T-cell (primary cell): ENCODE measurements at regions not wholly inside any gene's neighbourhood (a gene's known extent, or its start where the extent isn't known, plus 50 kb on each side); places are given as distances from the start of the nearest gene placed in this dataset.

Experiments
- ATAC-seq, 4 experiments: fragments of 200-7000 bp in 3 of 4; fragments of 150-1000 bp in 1 of 4; cut with Tn5 transposase; replicated peaks in 1 of 4; 1 replicate in 3 of 4; 2 replicates in 1 of 4; pipeline ENCODE4 v1.10.0; 2021; ENCODE audit warnings: moderate library complexity in 3 of 4, mild to moderate bottlenecking in 2 of 4, moderate number of reproducible peaks in 1 of 4
- CTCF ChIA-PET, 2 donors: fragments of 300-600 bp; sonication (Branson Sonifier 250); formaldehyde crosslinking; loops; one replicate each; lab custom pipeline; 2022; ENCODE audit warnings: antibody characterized with exemption in 2 of 2; lab: Charles Lee
- POLR2A ChIA-PET, 2 donors: fragments of 300-600 bp; sonication (Branson Sonifier 250); formaldehyde crosslinking; loops; one replicate each; lab custom pipeline; 2022; ENCODE audit warnings: antibody characterized with exemption in 2 of 2; lab: Charles Lee
- DNase-seq, 35 experiments: peaks; one replicate each; pipeline versions ENCODE4 v3.0.0 to v3.0.0-alpha.2; 2013 to 2023
- H3K27ac ChIP-seq: one replicate; pipeline ENCODE4 v1.5.1; 2013; ENCODE audit warnings: low read length
- H3K27me3 ChIP-seq, 2 experiments: replicated peaks in 1 of 2; 1 replicate in 1 of 2; 2 replicates in 1 of 2; pipeline versions ENCODE4 v1.6.1 to v1.7.0; 2013; ENCODE audit warnings: low read length in 1 of 2, mixed read lengths in 1 of 2; ENCODE audit not compliant: control insufficient read depth in 2 of 2, insufficient read depth in 2 of 2; ENCODE audit errors: extremely low read depth in 1 of 2
- H3K36me3 ChIP-seq, 2 donors: 1 replicate in 1 of 2; 2 replicates in 1 of 2; pipeline versions ENCODE4 v1.6.1 to v1.7.0; 2013; ENCODE audit warnings: low read length in 1 of 2; ENCODE audit not compliant: control insufficient read depth in 2 of 2, insufficient read depth in 1 of 2; ENCODE audit errors: extremely low read depth in 1 of 2
- H3K4me1 ChIP-seq, 2 experiments: 1 replicate in 1 of 2; 2 replicates in 1 of 2; pipeline versions ENCODE4 v1.6.1 to v1.7.0; 2013; ENCODE audit warnings: low read length in 2 of 2, mixed read lengths in 1 of 2; ENCODE audit not compliant: insufficient read depth in 2 of 2, control insufficient read depth in 1 of 2; ENCODE audit errors: extremely low read depth in 1 of 2
- H3K4me3 ChIP-seq, 2 donors: 1 replicate in 1 of 2; 2 replicates in 1 of 2; pipeline versions ENCODE4 v1.5.1 to v1.7.0; 2013; ENCODE audit warnings: mild to moderate bottlenecking in 2 of 2, low read length in 1 of 2, moderate library complexity in 1 of 2; ENCODE audit not compliant: control insufficient read depth in 1 of 2; ENCODE audit errors: extremely low read depth in 1 of 2
- H3K9me3 ChIP-seq: 2 replicates; pipeline ENCODE4 v1.7.0; 2013
- H3K27ac Mint-ChIP-seq, 2 donors: one replicate each; pipeline ENCODE4 v1.8.0; 2020 to 2021; ENCODE audit warnings: mild to moderate bottlenecking in 2 of 2, mixed read lengths in 2 of 2
- H3K27me3 Mint-ChIP-seq, 2 donors: one replicate each; pipeline ENCODE4 v1.8.0; 2021 to 2022; ENCODE audit warnings: mixed read lengths in 2 of 2
- H3K36me3 Mint-ChIP-seq: one replicate; pipeline ENCODE4 v1.8.0; 2021; ENCODE audit warnings: mixed read lengths
- H3K4me1 Mint-ChIP-seq, 3 donors: one replicate each; pipeline ENCODE4 v1.8.0; 2020 to 2022; ENCODE audit warnings: mixed read lengths in 3 of 3, mild to moderate bottlenecking in 1 of 3
- H3K4me3 Mint-ChIP-seq, 3 donors: one replicate each; pipeline ENCODE4 v1.8.0; 2020 to 2022; ENCODE audit warnings: mild to moderate bottlenecking in 3 of 3, mixed read lengths in 3 of 3, moderate library complexity in 3 of 3
- H3K9me3 Mint-ChIP-seq, 3 donors: one replicate each; pipeline ENCODE4 v1.8.0; 2020 to 2022; ENCODE audit warnings: mixed read lengths in 3 of 3
- WGBS: methylation state at CpG from one replicate; pipeline ENCODE4 v1.1.5; 2013; ENCODE audit warnings: missing lambda C conversion rate; ENCODE audit not compliant: insufficient coverage; 5-methylcytosine and 5-hydroxymethylcytosine counted together

GRCh38 chr20:33923740-33924139, 70.0 kb upstream of the RALY start:
- no peak overlapping the region for H3K4me3 ChIP-seq
- no peaks in the 10 kb centered on the region for H3K36me3 Mint-ChIP-seq
- 100% methylated on average over 1 of the region's 4 CpGs for WGBS
- no peaks in the 10 kb centered on the region for H3K9me3 Mint-ChIP-seq
- H3K27ac Mint-ChIP-seq: no peak overlapping the region
- DNase-seq: no peak
- no peaks in the 10 kb centered on the region for H3K36me3 ChIP-seq
- ChIA-PET POLR2A (no interaction called here), CTCF (interaction anchor here in 1 of 2 donors (1.1 kb wide), 1 partner anchor 9 kb away, joined by 3 read pairs; no protein-coding TSS in a partner anchor)
- peaks cover 0 to 11% of the 10 kb centered on the region in 2 experiments for H3K27me3 ChIP-seq
- H3K27ac ChIP-seq: no peak overlapping the region
- H3K4me1 ChIP-seq: no peaks in the 10 kb centered on the region
- no peak overlapping the region for H3K4me3 Mint-ChIP-seq
- peaks cover 0 to 2% of the 10 kb centered on the region in 2 donors for H3K27me3 Mint-ChIP-seq
- no peak for ATAC-seq
- no peaks in the 10 kb centered on the region for H3K4me1 Mint-ChIP-seq
- no peaks in the 10 kb centered on the region for H3K9me3 ChIP-seq

DNA sequence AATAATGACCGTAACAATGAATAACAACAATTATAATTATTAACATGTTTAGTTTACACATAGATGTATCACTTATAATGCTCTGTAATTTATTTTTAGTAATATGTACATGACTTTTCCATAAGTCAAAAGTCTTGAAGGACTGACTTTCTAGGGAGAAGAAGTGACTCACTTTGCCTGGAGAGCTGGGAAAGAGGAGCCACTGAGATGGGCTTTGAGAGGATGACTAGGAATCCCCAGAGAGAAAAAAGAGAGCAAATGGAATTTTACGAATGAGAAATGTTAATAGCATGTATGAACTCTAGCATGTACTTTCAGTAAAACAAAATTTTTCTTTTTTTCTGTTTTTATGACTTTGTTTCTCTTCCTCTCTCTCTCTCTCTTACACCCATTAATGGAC, 67.8 kb upstream of the RALY start:
- Mint-ChIP-seq H3K27ac (no peak overlapping the region), H3K4me3 (no peak overlapping the region), H3K4me1 (no peaks in the 10 kb centered on the region), H3K36me3 (no peaks in the 10 kb centered on the region), H3K9me3 (no peaks in the 10 kb centered on the region), H3K27me3 (peaks cover 0 to 3% of the 10 kb centered on the region in 2 donors)
- H3K27me3 ChIP-seq: peaks cover 0 to 14% of the 10 kb centered on the region in 2 experiments
- no peaks in the 10 kb centered on the region for H3K9me3 ChIP-seq
- ATAC-seq (no peak), DNase-seq (no peak)
- no peak overlapping the region for H3K4me3 ChIP-seq
- H3K4me1 ChIP-seq: no peaks in the 10 kb centered on the region
- ChIA-PET POLR2A (no interaction called here), CTCF (no interaction called here)
- no peak overlapping the region for H3K27ac ChIP-seq
- no peaks in the 10 kb centered on the region for H3K36me3 ChIP-seq
- no CpG with 5 or more reads among the region's 2 CpGs for WGBS

GRCh38 chr20:33926425-33926824, 67.3 kb upstream of the RALY start:
- WGBS: 85% methylated on average over 3 of the region's 7 CpGs
- Histone ChIP-seq H3K36me3 (no peaks in the 10 kb centered on the region), H3K27ac (no peak overlapping the region), H3K4me3 (no peak overlapping the region), H3K27me3 (peaks cover 0 to 14% of the 10 kb centered on the region in 2 experiments), H3K4me1 (no peaks in the 10 kb centered on the region), H3K9me3 (no peaks in the 10 kb centered on the region)
- ChIA-PET CTCF (interaction anchor here in 1 of 2 donors (0.6 kb wide), 1 partner anchor 14 kb away, joined by 3 read pairs; no protein-coding TSS in a partner anchor), POLR2A (interaction anchor here in 1 of 2 donors (0.7 kb wide), 1 partner anchor 127 kb away, joined by 4 read pairs; no protein-coding TSS in a partner anchor)
- DNase-seq (no peak), ATAC-seq (no peak)
- Mint-ChIP-seq H3K27ac (no peak overlapping the region), H3K9me3 (no peaks in the 10 kb centered on the region), H3K27me3 (peaks cover 0 to 3% of the 10 kb centered on the region in 2 donors), H3K4me3 (no peak overlapping the region), H3K36me3 (no peaks in the 10 kb centered on the region), H3K4me1 (no peaks in the 10 kb centered on the region)

- DNase-seq (no peak), ATAC-seq (no peak)
- H3K36me3 Mint-ChIP-seq: no peaks in the 10 kb centered on the region
- 75% methylated on average over 4 of the region's 5 CpGs for WGBS
- H3K9me3 ChIP-seq: no peaks in the 10 kb centered on the region
- H3K27me3 Mint-ChIP-seq: peaks cover 0 to 3% of the 10 kb centered on the region in 2 donors
- no peaks in the 10 kb centered on the region for H3K4me1 ChIP-seq
- no peaks in the 10 kb centered on the region for H3K36me3 ChIP-seq
- H3K4me1 Mint-ChIP-seq: no peaks in the 10 kb centered on the region
- H3K27ac ChIP-seq: no peak overlapping the region
- no peaks in the 10 kb centered on the region for H3K9me3 Mint-ChIP-seq
- H3K4me3 Mint-ChIP-seq: no peak overlapping the region
- H3K27ac Mint-ChIP-seq: no peak overlapping the region
- no peak overlapping the region for H3K4me3 ChIP-seq
- ChIA-PET POLR2A (no interaction called here), CTCF (no interaction called here)
- peaks cover 0 to 14% of the 10 kb centered on the region in 2 experiments for H3K27me3 ChIP-seq
These were observed 66.0 kb upstream of the RALY start for GRCh38 chr20:33927724-33928123.

DNA sequence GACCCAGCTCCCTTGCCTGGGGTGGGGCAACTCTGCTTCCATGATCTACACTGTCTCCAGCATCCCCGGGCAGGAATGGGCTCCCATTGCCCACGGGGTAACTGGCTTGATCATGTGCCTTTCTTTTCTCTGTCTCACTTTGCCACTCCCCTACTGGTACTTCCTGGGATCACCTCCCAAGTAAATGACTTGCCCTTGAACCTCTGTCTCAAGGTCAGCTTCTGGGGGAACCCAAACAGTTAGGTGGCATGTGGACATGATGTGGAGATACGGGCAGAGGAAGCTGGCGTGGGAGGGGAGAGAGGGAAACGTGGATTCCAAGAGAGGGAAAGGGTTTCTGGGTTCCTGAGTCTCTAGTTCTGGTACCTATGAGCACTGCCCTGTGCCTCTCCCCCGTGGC, 63.8 kb upstream of the RALY start:
- H3K4me1 Mint-ChIP-seq: no peaks in the 10 kb centered on the region
- H3K4me3 Mint-ChIP-seq: no peak overlapping the region
- Histone ChIP-seq H3K36me3 (no peaks in the 10 kb centered on the region), H3K27ac (no peak overlapping the region), H3K4me3 (no peak overlapping the region), H3K9me3 (no peaks in the 10 kb centered on the region), H3K27me3 (peaks cover 0 to 14% of the 10 kb centered on the region in 2 experiments), H3K4me1 (no peaks in the 10 kb centered on the region)
- H3K36me3 Mint-ChIP-seq: no peaks in the 10 kb centered on the region
- WGBS: 75% methylated on average over 3 of the region's 6 CpGs
- no peak for ATAC-seq
- peaks cover 0 to 3% of the 10 kb centered on the region in 2 donors for H3K27me3 Mint-ChIP-seq
- no peak for DNase-seq
- CTCF ChIA-PET: interaction anchor here in 1 of 2 donors (0.5 to 1.3 kb wide), 2 partner anchors 8 to 13 kb away, joined by 3 to 4 read pairs; no protein-coding TSS in a partner anchor
- H3K27ac Mint-ChIP-seq: no peak overlapping the region
- H3K9me3 Mint-ChIP-seq: no peaks in the 10 kb centered on the region
- POLR2A ChIA-PET: no interaction called here

DNA sequence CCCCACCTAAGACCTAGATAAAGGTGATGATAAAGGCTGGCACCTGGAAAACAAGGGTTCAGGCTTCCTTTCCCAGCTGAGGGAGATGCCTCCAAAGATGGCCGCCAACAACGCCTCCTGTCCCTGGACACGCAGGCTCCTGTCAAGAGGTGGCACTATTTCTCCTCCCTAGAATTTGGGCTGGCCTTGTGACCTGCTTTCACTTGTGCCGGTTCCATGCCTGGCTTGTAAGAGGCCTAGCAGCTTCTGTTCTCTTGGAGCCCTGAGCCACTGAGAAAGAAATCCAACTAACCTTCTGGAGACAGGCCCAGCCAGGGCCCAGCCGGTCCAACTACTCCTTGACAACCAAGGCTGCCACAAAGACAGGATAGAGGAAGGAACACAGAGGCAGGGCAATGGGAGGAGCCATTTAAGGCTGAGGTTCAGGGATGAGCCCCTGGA, 60.2 kb upstream of the RALY start:
- Mint-ChIP-seq H3K4me3 (no peak overlapping the region), H3K4me1 (no peaks in the 10 kb centered on the region), H3K27me3 (peaks cover 0 to 2% of the 10 kb centered on the region in 2 donors), H3K27ac (no peak overlapping the region), H3K9me3 (no peaks in the 10 kb centered on the region), H3K36me3 (no peaks in the 10 kb centered on the region)
- WGBS: 78% methylated on average over 4 of the region's 5 CpGs
- no peaks in the 10 kb centered on the region for H3K36me3 ChIP-seq
- ChIA-PET CTCF (interaction anchor here (0.8 to 1.5 kb wide), 2 partner anchors 136 kb away, joined by 4 read pairs; no protein-coding TSS in a partner anchor), POLR2A (no interaction called here)
- DNase-seq (peak in 34 of 35 experiments; percentile 3 to 70 (median 35)), ATAC-seq (peak; percentile 48 to 78 (median 58))
- H3K27me3 ChIP-seq: peaks cover 0 to 4% of the 10 kb centered on the region in 2 experiments
- H3K4me1 ChIP-seq: no peaks in the 10 kb centered on the region
- no peak overlapping the region for H3K27ac ChIP-seq
- no peaks in the 10 kb centered on the region for H3K9me3 ChIP-seq
- H3K4me3 ChIP-seq: no peak overlapping the region
